A549 (cell line): ENCODE measurements at regions not wholly inside any gene's neighbourhood (a gene's known extent, or its start where the extent isn't known, plus 50 kb on each side); places are given as distances from the start of the nearest gene placed in this dataset.

Experiments
- ATAC-seq, 2 experiments: fragments of 200-7000 bp in 1 of 2; fragments of >200 bp in 1 of 2; cut with Nextera tagmentation in 1 of 2; cut with Tn5 transposase in 1 of 2; 3 replicates each; pipeline versions ENCODE4 v1.8.0 to v1.9.1; 2018 to 2020; ENCODE audit warnings: mild to moderate bottlenecking in 1 of 2, moderate library complexity in 1 of 2
- CTCF ChIA-PET: fragments of 300-600 bp; sonication (Branson Sonifier 250); formaldehyde crosslinking; extraction: SDS; loops from one replicate; lab custom pipeline; 2021; ENCODE audit warnings: antibody characterized with exemption, inconsistent platforms; lab: Yijun Ruan, JAX
- POLR2A ChIA-PET: fragments of 350-600 bp; formaldehyde crosslinking; extraction: SDS; loops from one replicate; lab custom pipeline; 2021; ENCODE audit warnings: antibody characterized with exemption, inconsistent platforms; lab: Yijun Ruan, JAX
- DNase-seq, 2 experiments: peaks; one replicate each; pipeline versions ENCODE4 v3.0.0 to v3.0.0-alpha.2; 2011 to 2016; ENCODE audit warnings: low read depth in 1 of 2, low spot score in 1 of 2
- FAIRE-seq: peaks from 2 replicates; lab custom pipeline; 2011; peaks lifted over from hg19 to GRCh38; lab: Jason Lieb, UNC
- H3K27ac ChIP-seq, 2 experiments: fragments of >200 bp; sonication (Bioruptor Twin); formaldehyde crosslinking; 3 replicates each; pipeline ENCODE4 v1.5.1; 2016 to 2017
- H3K4me1 ChIP-seq: fragments of >200 bp; sonication (Bioruptor Twin); formaldehyde crosslinking; 3 replicates; pipeline ENCODE4 v1.6.1; 2016
- H3K4me2 ChIP-seq: fragments of >200 bp; sonication (Bioruptor Twin); formaldehyde crosslinking; 3 replicates; pipeline ENCODE4 v1.6.1; 2016
- H3K4me3 ChIP-seq: fragments of >200 bp; sonication (Bioruptor Twin); formaldehyde crosslinking; 3 replicates; pipeline ENCODE4 v1.5.1; 2016
- H3K9me3 ChIP-seq: fragments of >200 bp; sonication (Bioruptor Twin); formaldehyde crosslinking; 3 replicates; pipeline ENCODE4 v1.6.1; 2016
- CBX2 ChIP-seq: fragments of 200-600 bp; sonication (generic); IDR thresholded peaks from 2 replicates; pipeline ENCODE4 v1.6.1; 2016; ENCODE audit warnings: low read depth, mild to moderate bottlenecking, borderline replicate concordance
- CEBPB ChIP-seq, 2 experiments: fragments of >200 bp in 1 of 2; sonication (Bioruptor Twin) in 1 of 2; formaldehyde crosslinking in 1 of 2; IDR thresholded peaks; 2 replicates each; pipeline ENCODE4 v1.6.1; 2012 to 2016
- CHD4 ChIP-seq: fragments of 200-600 bp; sonication (generic); IDR thresholded peaks from 2 replicates; pipeline ENCODE4 v1.6.1; 2016; ENCODE audit warnings: antibody characterized with exemption, mild to moderate bottlenecking, borderline replicate concordance
- EP300 ChIP-seq, 2 experiments: fragments of >200 bp; sonication (Bioruptor Twin); formaldehyde crosslinking; IDR thresholded peaks; 2 replicates in 1 of 2; 3 replicates in 1 of 2; pipeline ENCODE4 v1.6.1; 2016 to 2017
- ESRRA ChIP-seq: fragments of 150-350 bp; IDR thresholded peaks from 2 replicates; pipeline ENCODE4 v1.6.1; 2014; ENCODE audit warnings: mild to moderate bottlenecking, low read length, borderline replicate concordance
- FOSL2 ChIP-seq, 2 experiments: fragments of 450-650 bp in 1 of 2; fragments of >200 bp in 1 of 2; sonication (Bioruptor Twin) in 1 of 2; formaldehyde crosslinking; IDR thresholded peaks; 2 replicates each; pipeline versions ENCODE4 v1.5.0 to v1.6.1; 2016 to 2020; ENCODE audit warnings: mild to moderate bottlenecking in 1 of 2, moderate library complexity in 1 of 2
- FOXS1 ChIP-seq: fragments of 250-450 bp; sonication (Bioruptor Pico); IDR thresholded peaks from 2 replicates; pipeline ENCODE4 v1.5.0; 2020; ENCODE audit warnings: mild to moderate bottlenecking, moderate library complexity
- GATA3 ChIP-seq: IDR thresholded peaks from 2 replicates; pipeline ENCODE4 v1.6.1; 2012; ENCODE audit warnings: borderline replicate concordance
- HDAC2 ChIP-seq: fragments of 200-600 bp; sonication (generic); IDR thresholded peaks from 2 replicates; pipeline ENCODE4 v1.6.1; 2016
- HOXB13 ChIP-seq: fragments of 250-450 bp; sonication (Bioruptor Pico); IDR thresholded peaks from 2 replicates; pipeline ENCODE4 v1.5.0; 2020; ENCODE audit warnings: low read depth, mild to moderate bottlenecking, moderate library complexity
- HOXB5 ChIP-seq: fragments of 250-450 bp; sonication (Bioruptor Pico); IDR thresholded peaks from 2 replicates; pipeline ENCODE4 v1.5.0; 2020; ENCODE audit warnings: mild to moderate bottlenecking, moderate library complexity
- KDM1A ChIP-seq: fragments of 200-600 bp; sonication (generic); IDR thresholded peaks from 2 replicates; pipeline ENCODE4 v1.6.1; 2016; ENCODE audit warnings: low read depth, mild to moderate bottlenecking
- MAFK ChIP-seq: fragments of 450-650 bp; IDR thresholded peaks from 2 replicates; pipeline ENCODE4 v1.6.1; 2014; ENCODE audit not compliant: partially characterized antibody
- MAZ ChIP-seq: fragments of 150-350 bp; IDR thresholded peaks from 2 replicates; pipeline ENCODE4 v1.6.1; 2014; ENCODE audit warnings: antibody characterized with exemption, low read depth, low read length, borderline replicate concordance
- MYC ChIP-seq: IDR thresholded peaks from 2 replicates; pipeline ENCODE4 v1.6.1; 2012; ENCODE audit warnings: mild to moderate bottlenecking, inconsistent platforms, low read length, improper control_type of control experiment, borderline replicate concordance
- NPAS2 ChIP-seq: fragments of 250-450 bp; sonication (Bioruptor Pico); IDR thresholded peaks from 2 replicates; pipeline ENCODE4 v1.8.0; 2022; ENCODE audit warnings: mild to moderate bottlenecking, moderate library complexity, borderline replicate concordance
- POLR2A ChIP-seq: IDR thresholded peaks from 2 replicates; pipeline ENCODE4 v1.6.1; 2012; ENCODE audit warnings: mild to moderate bottlenecking, low read length
- SMC3 ChIP-seq: fragments of >200 bp; sonication (Bioruptor Twin); formaldehyde crosslinking; IDR thresholded peaks from 3 replicates; pipeline ENCODE4 v1.6.1; 2018; ENCODE audit warnings: inconsistent platforms
- SREBF2 ChIP-seq: fragments of 450-650 bp; IDR thresholded peaks from 2 replicates; pipeline ENCODE4 v1.6.1; 2014; ENCODE audit warnings: mild to moderate bottlenecking, moderate library complexity
- TFCP2L1 ChIP-seq: fragments of 250-450 bp; sonication (Bioruptor Pico); IDR thresholded peaks from 2 replicates; pipeline ENCODE4 v1.5.0; 2021; ENCODE audit warnings: mild to moderate bottlenecking
- ZC3H11A ChIP-seq: fragments of 450-650 bp; IDR thresholded peaks from 2 replicates; pipeline ENCODE4 v1.6.1; 2014; ENCODE audit warnings: antibody characterized with exemption, mild to moderate bottlenecking
- ZNF302 ChIP-seq: fragments of 250-450 bp; sonication (Bioruptor Pico); IDR thresholded peaks from 2 replicates; pipeline ENCODE4 v1.9.0; 2021; ENCODE audit warnings: inconsistent platforms, mild to moderate bottlenecking, moderate library complexity
- ZSCAN20 ChIP-seq: fragments of 250-450 bp; sonication (Bioruptor Pico); IDR thresholded peaks from 2 replicates; pipeline ENCODE4 v1.8.0; 2022; ENCODE audit warnings: mild to moderate bottlenecking, moderate library complexity
- WGBS: methylation state at CpG from one replicate; pipeline ENCODE4 v1.1.6; 2017; ENCODE audit errors: missing lambda C conversion rate; 5-methylcytosine and 5-hydroxymethylcytosine counted together
- TF ChIP-seq, protein P1 (sequence below): fragments of 150-350 bp; IDR thresholded peaks from 2 replicates; pipeline ENCODE4 v1.6.1; 2014; ENCODE audit warnings: low read depth, mild to moderate bottlenecking, low read length
- TF ChIP-seq, protein P2 (sequence below): fragments of 250-450 bp; sonication (Bioruptor Pico); IDR thresholded peaks from 2 replicates; pipeline ENCODE4 v1.5.0; 2021; ENCODE audit warnings: mild to moderate bottlenecking, moderate library complexity, borderline replicate concordance
- TF ChIP-seq, protein P3 (sequence below): IDR thresholded peaks from 2 replicates; pipeline ENCODE4 v1.6.1; 2012
- TF ChIP-seq, protein P4 (sequence below): fragments of >200 bp; sonication (Bioruptor Twin); formaldehyde crosslinking; IDR thresholded peaks from 2 replicates; pipeline ENCODE4 v1.6.1; 2016
- TF ChIP-seq, protein P5 (sequence below): fragments of 200-600 bp; sonication (generic); IDR thresholded peaks from 2 replicates; pipeline ENCODE4 v1.6.1; 2016; ENCODE audit warnings: antibody characterized with exemption, mild to moderate bottlenecking, moderate library complexity

DNA sequence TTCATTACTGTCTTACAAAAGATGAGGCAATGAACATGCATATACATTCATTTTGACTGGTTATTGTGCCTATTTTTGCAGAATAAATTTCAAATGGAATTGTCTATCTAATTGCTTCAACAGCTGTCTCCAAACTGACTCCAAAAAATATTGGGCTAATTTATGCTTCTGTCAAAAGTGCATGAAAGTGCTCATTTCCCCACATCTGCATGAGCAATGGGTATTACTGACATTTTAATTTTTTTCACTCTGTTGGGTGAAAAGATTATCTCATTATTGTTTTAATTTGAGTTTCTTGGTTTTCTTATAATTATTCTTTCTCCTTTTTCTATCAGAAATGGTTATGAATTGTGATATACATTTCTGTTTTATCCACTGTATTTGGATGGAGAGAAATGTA, 404.2 kb downstream of the QKI start:
- H3K27ac ChIP-seq: no peak overlapping the region
- FAIRE-seq (no peak), ATAC-seq (no peak), DNase-seq (no peak)
- no peak overlapping the region for H3K4me2 ChIP-seq
- no peak overlapping the region for H3K4me3 ChIP-seq
- TF ChIP-seq CBX2: no peak
- no peaks in the 10 kb centered on the region for H3K4me1 ChIP-seq
- POLR2A ChIA-PET: no interaction called here
- no peaks in the 10 kb centered on the region for H3K9me3 ChIP-seq
- CTCF ChIA-PET: no interaction called here

DNA sequence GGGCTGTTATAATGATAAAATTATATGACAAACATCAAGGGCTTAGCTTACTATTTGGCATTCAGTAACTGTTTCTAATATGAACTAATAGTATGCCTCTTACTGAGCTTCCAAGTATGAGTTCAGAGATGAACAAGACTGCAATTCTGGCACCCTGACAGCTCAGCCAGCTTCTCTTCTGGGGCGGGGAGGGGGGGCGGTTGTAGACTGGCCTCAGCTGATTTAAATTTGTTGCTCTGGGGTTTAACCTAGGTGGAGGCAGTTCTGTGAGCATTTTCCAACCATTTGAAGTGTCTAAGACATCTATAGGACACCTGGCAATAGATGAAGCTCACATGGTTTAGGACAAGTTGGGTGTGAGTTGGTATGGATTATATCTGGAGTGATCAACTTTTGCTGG, 401.9 kb downstream of the QKI start:
- POLR2A ChIA-PET: no interaction called here
- TF ChIP-seq CHD4: no peak
- no peak for TF ChIP-seq EP300 (IDR thresholded peaks at IDR 0.05)
- no peak for TF ChIP-seq KDM1A
- TF ChIP-seq CEBPB (IDR thresholded peaks at IDR 0.05): no peak
- no peak for TF ChIP-seq SREBF2
- TF ChIP-seq HOXB5 (CRISPR knock-in tag): no peak
- TF ChIP-seq, protein P1, sequence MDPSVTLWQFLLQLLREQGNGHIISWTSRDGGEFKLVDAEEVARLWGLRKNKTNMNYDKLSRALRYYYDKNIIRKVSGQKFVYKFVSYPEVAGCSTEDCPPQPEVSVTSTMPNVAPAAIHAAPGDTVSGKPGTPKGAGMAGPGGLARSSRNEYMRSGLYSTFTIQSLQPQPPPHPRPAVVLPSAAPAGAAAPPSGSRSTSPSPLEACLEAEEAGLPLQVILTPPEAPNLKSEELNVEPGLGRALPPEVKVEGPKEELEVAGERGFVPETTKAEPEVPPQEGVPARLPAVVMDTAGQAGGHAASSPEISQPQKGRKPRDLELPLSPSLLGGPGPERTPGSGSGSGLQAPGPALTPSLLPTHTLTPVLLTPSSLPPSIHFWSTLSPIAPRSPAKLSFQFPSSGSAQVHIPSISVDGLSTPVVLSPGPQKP: no peak
- no peak for TF ChIP-seq CBX2
- TF ChIP-seq MAZ: no peak
- no peak for TF ChIP-seq SMC3
- TF ChIP-seq, protein P2, sequence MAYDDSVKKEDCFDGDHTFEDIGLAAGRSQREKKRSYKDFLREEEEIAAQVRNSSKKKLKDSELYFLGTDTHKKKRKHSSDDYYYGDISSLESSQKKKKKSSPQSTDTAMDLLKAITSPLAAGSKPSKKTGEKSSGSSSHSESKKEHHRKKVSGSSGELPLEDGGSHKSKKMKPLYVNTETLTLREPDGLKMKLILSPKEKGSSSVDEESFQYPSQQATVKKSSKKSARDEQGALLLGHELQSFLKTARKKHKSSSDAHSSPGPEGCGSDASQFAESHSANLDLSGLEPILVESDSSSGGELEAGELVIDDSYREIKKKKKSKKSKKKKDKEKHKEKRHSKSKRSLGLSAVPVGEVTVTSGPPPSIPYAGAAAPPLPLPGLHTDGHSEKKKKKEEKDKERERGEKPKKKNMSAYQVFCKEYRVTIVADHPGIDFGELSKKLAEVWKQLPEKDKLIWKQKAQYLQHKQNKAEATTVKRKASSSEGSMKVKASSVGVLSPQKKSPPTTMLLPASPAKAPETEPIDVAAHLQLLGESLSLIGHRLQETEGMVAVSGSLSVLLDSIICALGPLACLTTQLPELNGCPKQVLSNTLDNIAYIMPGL: no peak
- TF ChIP-seq HOXB13 (CRISPR knock-in tag): no peak
- TF ChIP-seq, protein P3, sequence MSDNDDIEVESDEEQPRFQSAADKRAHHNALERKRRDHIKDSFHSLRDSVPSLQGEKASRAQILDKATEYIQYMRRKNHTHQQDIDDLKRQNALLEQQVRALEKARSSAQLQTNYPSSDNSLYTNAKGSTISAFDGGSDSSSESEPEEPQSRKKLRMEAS: no peak
- TF ChIP-seq MYC: no peak
- no peak for TF ChIP-seq ZNF302 (CRISPR knock-in tag)
- no peak for TF ChIP-seq ZSCAN20 (CRISPR knock-in tag)
- no peak for TF ChIP-seq TFCP2L1 (CRISPR knock-in tag)
- TF ChIP-seq ZC3H11A: no peak
- TF ChIP-seq GATA3: no peak
- DNase-seq (no peak), FAIRE-seq (no peak), ATAC-seq (no peak)
- H3K4me3 ChIP-seq: no peak overlapping the region
- no peaks in the 10 kb centered on the region for H3K9me3 ChIP-seq
- CTCF ChIA-PET: interaction anchor here (0.7 kb wide), 1 partner anchor 140 kb away, joined by 3 read pairs; no protein-coding TSS in a partner anchor
- 0% methylated on average over 1 of the region's 2 CpGs for WGBS
- no peaks in the 10 kb centered on the region for H3K4me1 ChIP-seq
- H3K4me2 ChIP-seq: no peak overlapping the region
- H3K27ac ChIP-seq: no peak overlapping the region

DNA sequence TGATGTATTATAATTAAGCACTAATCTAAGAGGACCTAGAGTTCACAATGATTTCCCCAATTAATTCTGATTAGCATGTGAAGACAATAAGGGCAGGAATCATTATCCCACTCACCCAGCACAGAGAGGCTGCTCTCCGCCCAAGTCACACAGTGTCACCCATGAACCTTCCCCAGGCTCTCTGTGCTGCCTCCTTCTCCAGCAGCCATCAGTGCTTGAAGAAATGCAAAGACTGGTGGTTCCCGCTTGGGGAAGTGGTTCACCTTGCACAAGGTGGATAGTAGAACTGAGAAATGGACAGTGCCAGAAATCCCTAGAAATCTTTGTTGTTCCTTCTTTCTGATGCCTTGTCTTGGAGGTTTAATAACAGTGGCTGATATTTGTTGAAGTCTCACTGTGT, 401.3 kb downstream of the QKI start:
- Histone ChIP-seq H3K27ac (no peak overlapping the region), H3K4me1 (no peaks in the 10 kb centered on the region), H3K9me3 (no peaks in the 10 kb centered on the region), H3K4me3 (no peak overlapping the region), H3K4me2 (no peak overlapping the region)
- FAIRE-seq: no peak
- no peak for ATAC-seq
- ChIA-PET CTCF (interaction anchor here (0.7 kb wide), 1 partner anchor 141 kb away, joined by 3 read pairs; no protein-coding TSS in a partner anchor), POLR2A (no interaction called here)
- no peak for DNase-seq
- WGBS: 55% methylated on average over 2 of the region's 2 CpGs
- TF ChIP-seq HDAC2 (no peak), FOXS1 (CRISPR knock-in tag) (no peak), ESRRA (no peak), POLR2A (no peak), TFCP2L1 (CRISPR knock-in tag) (no peak), FOSL2 (IDR thresholded peaks at IDR 0.05) (no peak), FOSL2 (CRISPR knock-in tag; IDR thresholded peaks at IDR 0.05) (no peak), ZSCAN20 (CRISPR knock-in tag) (no peak), MAFK (no peak), NPAS2 (CRISPR knock-in tag) (no peak), SMC3 (no peak), KDM1A (no peak), ZNF302 (CRISPR knock-in tag) (no peak)
- TF ChIP-seq, protein P4, sequence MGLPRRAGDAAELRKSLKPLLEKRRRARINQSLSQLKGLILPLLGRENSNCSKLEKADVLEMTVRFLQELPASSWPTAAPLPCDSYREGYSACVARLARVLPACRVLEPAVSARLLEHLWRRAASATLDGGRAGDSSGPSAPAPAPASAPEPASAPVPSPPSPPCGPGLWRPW: no peak
- TF ChIP-seq, protein P1: no peak
- TF ChIP-seq, protein P5, sequence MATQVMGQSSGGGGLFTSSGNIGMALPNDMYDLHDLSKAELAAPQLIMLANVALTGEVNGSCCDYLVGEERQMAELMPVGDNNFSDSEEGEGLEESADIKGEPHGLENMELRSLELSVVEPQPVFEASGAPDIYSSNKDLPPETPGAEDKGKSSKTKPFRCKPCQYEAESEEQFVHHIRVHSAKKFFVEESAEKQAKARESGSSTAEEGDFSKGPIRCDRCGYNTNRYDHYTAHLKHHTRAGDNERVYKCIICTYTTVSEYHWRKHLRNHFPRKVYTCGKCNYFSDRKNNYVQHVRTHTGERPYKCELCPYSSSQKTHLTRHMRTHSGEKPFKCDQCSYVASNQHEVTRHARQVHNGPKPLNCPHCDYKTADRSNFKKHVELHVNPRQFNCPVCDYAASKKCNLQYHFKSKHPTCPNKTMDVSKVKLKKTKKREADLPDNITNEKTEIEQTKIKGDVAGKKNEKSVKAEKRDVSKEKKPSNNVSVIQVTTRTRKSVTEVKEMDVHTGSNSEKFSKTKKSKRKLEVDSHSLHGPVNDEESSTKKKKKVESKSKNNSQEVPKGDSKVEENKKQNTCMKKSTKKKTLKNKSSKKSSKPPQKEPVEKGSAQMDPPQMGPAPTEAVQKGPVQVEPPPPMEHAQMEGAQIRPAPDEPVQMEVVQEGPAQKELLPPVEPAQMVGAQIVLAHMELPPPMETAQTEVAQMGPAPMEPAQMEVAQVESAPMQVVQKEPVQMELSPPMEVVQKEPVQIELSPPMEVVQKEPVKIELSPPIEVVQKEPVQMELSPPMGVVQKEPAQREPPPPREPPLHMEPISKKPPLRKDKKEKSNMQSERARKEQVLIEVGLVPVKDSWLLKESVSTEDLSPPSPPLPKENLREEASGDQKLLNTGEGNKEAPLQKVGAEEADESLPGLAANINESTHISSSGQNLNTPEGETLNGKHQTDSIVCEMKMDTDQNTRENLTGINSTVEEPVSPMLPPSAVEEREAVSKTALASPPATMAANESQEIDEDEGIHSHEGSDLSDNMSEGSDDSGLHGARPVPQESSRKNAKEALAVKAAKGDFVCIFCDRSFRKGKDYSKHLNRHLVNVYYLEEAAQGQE: no peak
